Hematopoietic multipotent progenitor cell treated with erythropoietin and hydrocortisone succinate and interleukin-3 and kit ligand, for 4 days (in vitro differentiated cells): ENCODE measurements at regions not wholly inside any gene's neighbourhood (a gene's known extent, or its start where the extent isn't known, plus 50 kb on each side); places are given as distances from the start of the nearest gene placed in this dataset.
"Not testable (repeated sequence)": the region's sequence is repeated elsewhere in the genome, so short reads cannot be mapped to it uniquely, and the experiment has no call there.

Source experiments
- DNase-seq: peaks from one replicate; pipeline ENCODE4 v3.0.0-alpha.2; 2015

- DNase-seq, result no peak
These were observed 264.5 kb downstream of the SDHAF3 start for GRCh38 chr7:97381815-97382554.

GRCh38 chr7:97390052-97390451 lies 272.6 kb downstream of the SDHAF3 start:
- DNase-seq, result no peak

GRCh38 chr7:97390915-97391593 lies 273.6 kb downstream of the SDHAF3 start:
- no peak for DNase-seq

GRCh38 chr7:97401398-97401797 lies 283.9 kb downstream of the SDHAF3 start:
- no peak for DNase-seq

- no peak for DNase-seq
These were observed 288.3 kb downstream of the SDHAF3 start for GRCh38 chr7:97405835-97406234.

GRCh38 chr7:97407106-97407505 lies 289.6 kb downstream of the SDHAF3 start:
- DNase-seq, result no peak

GRCh38 chr7:97409346-97409745 lies 291.8 kb downstream of the SDHAF3 start:
- no peak for DNase-seq

GRCh38 chr7:97418312-97418711 lies 300.8 kb downstream of the SDHAF3 start:
- peak; percentile 7 for DNase-seq

- no peak for DNase-seq
These were observed 302.4 kb downstream of the SDHAF3 start for GRCh38 chr7:97419898-97420297.

GRCh38 chr7:97421307-97421930 lies 303.9 kb downstream of the SDHAF3 start:
- DNase-seq, result no peak

- DNase-seq, result no peak
These were observed 304.5 kb downstream of the SDHAF3 start for GRCh38 chr7:97422046-97422445.

GRCh38 chr7:97430006-97430405 lies 301.9 kb upstream of the TAC1 start:
- no peak for DNase-seq

GRCh38 chr7:97439637-97440214 lies 292.2 kb upstream of the TAC1 start:
- no peak for DNase-seq

- DNase-seq, result no peak
These were observed 285.5 kb upstream of the TAC1 start for GRCh38 chr7:97446361-97446760.

- not testable (repeated sequence) for DNase-seq
These were observed 282.4 kb upstream of the TAC1 start for GRCh38 chr7:97449448-97449847.

GRCh38 chr7:97450516-97450915 lies 281.4 kb upstream of the TAC1 start:
- no peak for DNase-seq

- no peak for DNase-seq
These were observed 277.2 kb upstream of the TAC1 start for GRCh38 chr7:97454636-97455035.

GRCh38 chr7:97457054-97457453 lies 274.8 kb upstream of the TAC1 start:
- DNase-seq, result no peak

- no peak for DNase-seq
These were observed 271.5 kb upstream of the TAC1 start for GRCh38 chr7:97460433-97460832.

GRCh38 chr7:97461596-97461995 lies 270.3 kb upstream of the TAC1 start:
- DNase-seq, result no peak

- no peak for DNase-seq
These were observed 265.8 kb upstream of the TAC1 start for GRCh38 chr7:97466071-97466470.

- no peak for DNase-seq
These were observed 264.7 kb upstream of the TAC1 start for GRCh38 chr7:97466999-97467740.

GRCh38 chr7:97468493-97468892 lies 263.4 kb upstream of the TAC1 start:
- DNase-seq, result no peak
